Testis (tissue), 2 donors: ENCODE measurements at regions not wholly inside any gene's neighbourhood (a gene's known extent, or its start where the extent isn't known, plus 50 kb on each side); places are given as distances from the start of the nearest gene placed in this dataset.

Source experiments
- POLR2A ChIP-seq: fragments of 450-650 bp; IDR thresholded peaks from one replicate; pipeline ENCODE4 v1.6.1; 2017; ENCODE audit warnings: antibody characterized with exemption, mild to moderate bottlenecking, moderate library complexity
- TF ChIP-seq, protein P1 (sequence below), 3 experiments: fragments of 450-650 bp in 2 of 3; fragments of 200-600 bp in 1 of 3; sonication (generic) in 1 of 3; IDR thresholded peaks; one replicate each; pipeline ENCODE4 v1.5.1; 2016 to 2019; ENCODE audit warnings: antibody characterized with exemption in 3 of 3, mild to moderate bottlenecking in 2 of 3, moderate library complexity in 1 of 3

- TF ChIP-seq, protein P1, sequence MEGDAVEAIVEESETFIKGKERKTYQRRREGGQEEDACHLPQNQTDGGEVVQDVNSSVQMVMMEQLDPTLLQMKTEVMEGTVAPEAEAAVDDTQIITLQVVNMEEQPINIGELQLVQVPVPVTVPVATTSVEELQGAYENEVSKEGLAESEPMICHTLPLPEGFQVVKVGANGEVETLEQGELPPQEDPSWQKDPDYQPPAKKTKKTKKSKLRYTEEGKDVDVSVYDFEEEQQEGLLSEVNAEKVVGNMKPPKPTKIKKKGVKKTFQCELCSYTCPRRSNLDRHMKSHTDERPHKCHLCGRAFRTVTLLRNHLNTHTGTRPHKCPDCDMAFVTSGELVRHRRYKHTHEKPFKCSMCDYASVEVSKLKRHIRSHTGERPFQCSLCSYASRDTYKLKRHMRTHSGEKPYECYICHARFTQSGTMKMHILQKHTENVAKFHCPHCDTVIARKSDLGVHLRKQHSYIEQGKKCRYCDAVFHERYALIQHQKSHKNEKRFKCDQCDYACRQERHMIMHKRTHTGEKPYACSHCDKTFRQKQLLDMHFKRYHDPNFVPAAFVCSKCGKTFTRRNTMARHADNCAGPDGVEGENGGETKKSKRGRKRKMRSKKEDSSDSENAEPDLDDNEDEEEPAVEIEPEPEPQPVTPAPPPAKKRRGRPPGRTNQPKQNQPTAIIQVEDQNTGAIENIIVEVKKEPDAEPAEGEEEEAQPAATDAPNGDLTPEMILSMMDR (IDR thresholded peaks at IDR 0.05), result no peak
- no peak for TF ChIP-seq POLR2A
Measured at GRCh38 chr16:11401161-11402050, 56.1 kb downstream of the RMI2 start.
